Spleen (tissue), 11 donors: ENCODE measurements at regions not wholly inside any gene's neighbourhood (a gene's known extent, or its start where the extent isn't known, plus 50 kb on each side); places are given as distances from the start of the nearest gene placed in this dataset.

Experiments used
- DNase-seq: peaks from one replicate; pipeline ENCODE4 v3.0.0-alpha.2; 2020
- H3K27ac ChIP-seq, 8 donors: fragments of 200-600 bp; sonication (generic) in 7 of 8; 1 replicate in 4 of 8; 2 replicates in 4 of 8; pipeline versions ENCODE4 v1.5.0 to v1.8.0; 2016 to 2021; ENCODE audit warnings: inconsistent platforms in 4 of 8, mild to moderate bottlenecking in 4 of 8, moderate library complexity in 1 of 8
- H3K27me3 ChIP-seq, 7 donors: fragments of 200-600 bp; sonication (generic) in 6 of 7; replicated peaks in 1 of 7; 1 replicate in 4 of 7; 2 replicates in 3 of 7; pipeline versions ENCODE4 v1.5.0 to v1.8.0; 2016 to 2021; ENCODE audit warnings: inconsistent platforms in 3 of 7, mild to moderate bottlenecking in 1 of 7
- H3K36me3 ChIP-seq, 6 donors: fragments of 200-600 bp; sonication (generic) in 5 of 6; 1 replicate in 4 of 6; 2 replicates in 2 of 6; pipeline versions ENCODE4 v1.5.0 to v1.8.0; 2016 to 2021; ENCODE audit warnings: inconsistent platforms in 2 of 6
- H3K4me1 ChIP-seq, 6 donors: fragments of 200-600 bp; sonication (generic) in 5 of 6; 1 replicate in 3 of 6; 2 replicates in 3 of 6; pipeline versions ENCODE4 v1.5.0 to v1.8.0; 2016 to 2021; ENCODE audit warnings: inconsistent platforms in 3 of 6
- H3K4me3 ChIP-seq, 8 donors: fragments of 200-600 bp; sonication (generic) in 7 of 8; 1 replicate in 4 of 8; 2 replicates in 4 of 8; pipeline versions ENCODE4 v1.5.0 to v1.8.0; 2016 to 2021; ENCODE audit warnings: inconsistent platforms in 4 of 8, mild to moderate bottlenecking in 4 of 8, moderate library complexity in 2 of 8
- H3K9me3 ChIP-seq, 8 donors: fragments of 200-600 bp; sonication (generic) in 7 of 8; 1 replicate in 4 of 8; 2 replicates in 4 of 8; pipeline versions ENCODE4 v1.5.0 to v1.8.0; 2016 to 2021; ENCODE audit warnings: inconsistent platforms in 4 of 8
- POLR2A ChIP-seq, 3 donors: fragments of 450-650 bp; IDR thresholded peaks; one replicate each; pipeline ENCODE4 v1.5.1; 2017; ENCODE audit warnings: antibody characterized with exemption in 3 of 3, mild to moderate bottlenecking in 1 of 3
- POLR2AphosphoS5 ChIP-seq, 3 donors: sonication (generic); formaldehyde crosslinking; IDR thresholded peaks; one replicate each; pipeline ENCODE4 v1.5.1; 2017; ENCODE audit warnings: antibody characterized with exemption in 3 of 3
- WGBS, 5 donors: extraction: QIAGEN DNeasy Blood & Tissue Kit in 3 of 5; methylation state at CpG; one replicate each; pipeline versions ENCODE4 v1.1.5 to v1.1.7; 2013 to 2018; 5-methylcytosine and 5-hydroxymethylcytosine counted together
- intact Hi-C: fragments of 100-400 bp; cut with DNase I; formaldehyde crosslinking; loops from one replicate; pipeline ENCODE4 v1.15.0; 2023; ENCODE audit warnings: low total_unique reads
- TF ChIP-seq, protein P1 (sequence below), 11 experiments: fragments of 200-600 bp in 7 of 11; fragments of 450-650 bp in 4 of 11; sonication (generic) in 4 of 11; IDR thresholded peaks in 8 of 11; conservative IDR thresholded peaks in 3 of 11; 1 replicate in 7 of 11; 2 replicates in 4 of 11; pipeline versions ENCODE4 v1.4.0 to v1.8.0; 2016 to 2021; ENCODE audit warnings: antibody characterized with exemption in 11 of 11, inconsistent platforms in 4 of 11, mild to moderate bottlenecking in 1 of 11
- donor health status: healthy with polysubstance abuse.
- donor health status: DM: no; HTN: no; CAD: no; lungs with moderate emphysema.
- donor health status: DM: no; HTN: no; CAD: no.
- donor health status: Bipolar disorder and iron deficiency.
- donor health status: healthy.
- donor health status: DM: no; HTN: no; CAD: no.
- donor health status: DM: yes; HTN: yes; CAD: no.

DNA sequence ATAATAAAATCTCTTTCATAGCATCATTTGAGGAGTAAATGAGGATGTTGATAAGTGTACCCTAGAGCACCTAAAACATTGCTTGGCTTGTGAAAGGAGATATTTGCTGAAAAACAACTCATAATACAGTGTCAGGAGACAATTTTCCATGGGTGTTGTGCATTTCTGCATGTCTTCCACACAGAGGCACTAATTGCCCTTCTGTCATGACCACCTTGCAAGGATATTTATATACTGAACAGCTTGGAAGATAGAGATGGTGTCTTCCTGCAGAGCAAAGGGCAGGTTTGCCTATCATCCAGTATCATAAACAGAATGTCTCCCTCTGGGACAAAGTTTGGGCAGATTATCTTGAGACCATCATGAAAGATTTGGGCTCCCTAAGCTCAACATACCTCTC is 495.2 kb upstream of the LRRN3 start:
- no peak for DNase-seq
- no peak overlapping the region for H3K27ac ChIP-seq
- TF ChIP-seq, protein P1, sequence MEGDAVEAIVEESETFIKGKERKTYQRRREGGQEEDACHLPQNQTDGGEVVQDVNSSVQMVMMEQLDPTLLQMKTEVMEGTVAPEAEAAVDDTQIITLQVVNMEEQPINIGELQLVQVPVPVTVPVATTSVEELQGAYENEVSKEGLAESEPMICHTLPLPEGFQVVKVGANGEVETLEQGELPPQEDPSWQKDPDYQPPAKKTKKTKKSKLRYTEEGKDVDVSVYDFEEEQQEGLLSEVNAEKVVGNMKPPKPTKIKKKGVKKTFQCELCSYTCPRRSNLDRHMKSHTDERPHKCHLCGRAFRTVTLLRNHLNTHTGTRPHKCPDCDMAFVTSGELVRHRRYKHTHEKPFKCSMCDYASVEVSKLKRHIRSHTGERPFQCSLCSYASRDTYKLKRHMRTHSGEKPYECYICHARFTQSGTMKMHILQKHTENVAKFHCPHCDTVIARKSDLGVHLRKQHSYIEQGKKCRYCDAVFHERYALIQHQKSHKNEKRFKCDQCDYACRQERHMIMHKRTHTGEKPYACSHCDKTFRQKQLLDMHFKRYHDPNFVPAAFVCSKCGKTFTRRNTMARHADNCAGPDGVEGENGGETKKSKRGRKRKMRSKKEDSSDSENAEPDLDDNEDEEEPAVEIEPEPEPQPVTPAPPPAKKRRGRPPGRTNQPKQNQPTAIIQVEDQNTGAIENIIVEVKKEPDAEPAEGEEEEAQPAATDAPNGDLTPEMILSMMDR (IDR thresholded peaks at IDR 0.05 in 8 of 11, conservative IDR thresholded peaks at IDR 0.05 in 3 of 11): no peak
- TF ChIP-seq POLR2AphosphoS5 (IDR thresholded peaks at IDR 0.05): no peak
- TF ChIP-seq POLR2A (IDR thresholded peaks at IDR 0.05): no peak
- H3K36me3 ChIP-seq: no peaks in the 10 kb centered on the region
- H3K9me3 ChIP-seq: no peaks in the 10 kb centered on the region
- intact Hi-C loops: no loop called here
- no peak overlapping the region for H3K4me3 ChIP-seq
- no peaks in the 10 kb centered on the region for H3K27me3 ChIP-seq
- H3K4me1 ChIP-seq: no peaks in the 10 kb centered on the region

DNA sequence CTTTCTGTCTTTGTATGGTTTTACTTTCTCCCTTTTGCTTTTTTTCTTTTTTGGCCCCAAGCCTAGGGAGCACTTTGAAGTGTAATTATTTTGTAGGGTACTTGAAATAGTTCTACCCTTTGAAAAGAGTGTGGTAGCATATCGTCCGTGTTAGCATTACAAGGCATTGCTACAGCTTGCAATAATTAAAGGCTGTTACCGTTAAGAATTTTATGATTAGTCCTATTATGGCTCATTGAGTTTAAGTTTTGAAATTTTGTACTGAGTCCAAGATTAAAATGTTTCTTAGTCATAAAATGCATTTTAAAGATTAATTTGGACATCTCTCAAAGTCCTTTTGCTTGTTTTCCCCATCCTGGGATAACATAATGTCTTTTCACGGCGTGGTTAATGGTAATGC is 490.0 kb upstream of the LRRN3 start:
- no peak for TF ChIP-seq POLR2AphosphoS5 (IDR thresholded peaks at IDR 0.05)
- Histone ChIP-seq H3K27ac (no peak overlapping the region), H3K9me3 (no peaks in the 10 kb centered on the region), H3K36me3 (no peaks in the 10 kb centered on the region), H3K27me3 (no peaks in the 10 kb centered on the region), H3K4me1 (no peaks in the 10 kb centered on the region), H3K4me3 (no peak overlapping the region)
- DNase-seq: no peak
- intact Hi-C loops: no loop called here
- 71 to 75% (median 73%) methylated on average over 5 of the region's 5 CpGs for WGBS, 5 donors

DNA sequence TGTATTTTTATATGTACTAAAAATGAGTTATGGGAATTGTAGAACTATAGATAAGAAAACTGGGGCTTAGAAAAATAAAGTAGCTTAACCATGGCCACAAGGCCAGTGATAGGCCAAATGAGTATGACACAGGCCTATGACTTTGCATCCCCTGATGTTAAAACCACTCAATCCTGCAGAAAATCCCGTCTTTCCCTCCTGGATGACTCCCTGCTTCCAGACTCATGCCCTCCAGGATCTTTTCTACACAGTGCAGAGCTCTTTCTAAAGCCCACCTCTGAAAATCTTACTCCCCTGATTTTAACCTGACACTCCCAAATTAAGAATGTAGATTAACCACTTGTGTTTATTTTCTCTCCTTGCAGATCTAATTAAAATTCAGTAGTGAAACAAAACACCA is 489.2 kb upstream of the LRRN3 start:
- DNase-seq: no peak
- no peak for TF ChIP-seq POLR2AphosphoS5 (IDR thresholded peaks at IDR 0.05)
- TF ChIP-seq, protein P1 (IDR thresholded peaks at IDR 0.05 in 8 of 11, conservative IDR thresholded peaks at IDR 0.05 in 3 of 11): no peak
- no peak for TF ChIP-seq POLR2A (IDR thresholded peaks at IDR 0.05)
- WGBS, 5 donors: 47 to 59% (median 51%) methylated on average over 1 of the region's 1 CpG
- Histone ChIP-seq H3K4me1 (no peaks in the 10 kb centered on the region), H3K36me3 (no peaks in the 10 kb centered on the region), H3K27me3 (no peaks in the 10 kb centered on the region), H3K27ac (no peak overlapping the region), H3K4me3 (no peak overlapping the region), H3K9me3 (no peaks in the 10 kb centered on the region)
- intact Hi-C loops: no loop called here

DNA sequence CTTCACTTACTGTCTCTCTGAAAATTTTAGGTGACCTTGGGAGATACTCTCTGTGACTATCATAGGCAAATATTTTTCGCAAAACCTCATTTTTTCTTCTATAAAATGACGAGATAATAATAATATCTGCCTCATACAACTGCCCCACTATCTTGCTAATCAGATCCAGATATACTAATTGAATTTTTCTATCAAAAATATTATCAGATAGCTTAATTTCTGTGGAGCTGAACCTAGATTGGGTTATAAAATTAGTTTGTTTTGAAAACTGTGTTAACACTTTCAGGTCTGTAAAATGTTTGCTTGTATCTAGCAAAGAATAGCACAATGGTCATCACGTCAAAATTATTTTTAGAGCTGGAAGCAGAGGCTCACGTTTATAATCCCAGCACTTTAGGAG is 486.7 kb upstream of the LRRN3 start:
- WGBS, 5 donors: 73 to 85% (median 85%) methylated on average over 4 of the region's 4 CpGs
- no peaks in the 10 kb centered on the region for H3K4me1 ChIP-seq

DNA sequence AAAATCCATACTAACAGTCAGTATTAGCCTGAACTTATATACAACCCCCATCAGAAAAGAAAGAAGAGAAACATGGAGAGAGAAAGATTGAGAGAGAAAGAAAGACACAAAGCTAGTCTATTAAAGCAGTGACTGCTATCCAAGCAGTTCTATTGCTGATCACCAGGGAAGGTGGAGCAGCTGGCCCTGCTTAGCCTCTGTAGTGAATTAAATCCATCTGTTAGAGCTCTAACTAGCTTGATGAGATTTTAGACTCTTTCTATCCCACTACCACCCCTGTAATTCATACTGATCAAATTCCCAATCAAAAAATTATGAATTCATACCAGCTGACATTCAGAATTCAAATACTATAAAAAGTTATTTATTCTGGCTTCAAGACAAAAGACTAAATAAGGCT is 486.0 kb upstream of the LRRN3 start:
- no peaks in the 10 kb centered on the region for H3K27me3 ChIP-seq
- no peak overlapping the region for H3K4me3 ChIP-seq
- H3K9me3 ChIP-seq: no peaks in the 10 kb centered on the region
- no peak for DNase-seq
- H3K27ac ChIP-seq: no peak overlapping the region
- no peak for TF ChIP-seq POLR2AphosphoS5 (IDR thresholded peaks at IDR 0.05)
- TF ChIP-seq POLR2A (IDR thresholded peaks at IDR 0.05): no peak
- TF ChIP-seq, protein P1 (IDR thresholded peaks at IDR 0.05 in 8 of 11, conservative IDR thresholded peaks at IDR 0.05 in 3 of 11): no peak
- intact Hi-C loops: no loop called here
- H3K4me1 ChIP-seq: no peaks in the 10 kb centered on the region
- H3K36me3 ChIP-seq: no peaks in the 10 kb centered on the region

More for the DNA sequence above, 486.7 kb upstream of the LRRN3 start:
- intact Hi-C loops: no loop called here
- no peaks in the 10 kb centered on the region for H3K36me3 ChIP-seq
- no peaks in the 10 kb centered on the region for H3K9me3 ChIP-seq
- H3K27me3 ChIP-seq: no peaks in the 10 kb centered on the region
- no peak overlapping the region for H3K4me3 ChIP-seq
- no peak for DNase-seq
- H3K27ac ChIP-seq: no peak overlapping the region
- TF ChIP-seq POLR2AphosphoS5 (IDR thresholded peaks at IDR 0.05): no peak
- TF ChIP-seq, protein P1 (IDR thresholded peaks at IDR 0.05 in 8 of 11, conservative IDR thresholded peaks at IDR 0.05 in 3 of 11): no peak
- TF ChIP-seq POLR2A (IDR thresholded peaks at IDR 0.05): no peak
